WTC11 (cell line): ENCODE measurements at regions not wholly inside any gene's neighbourhood (a gene's known extent, or its start where the extent isn't known, plus 50 kb on each side); places are given as distances from the start of the nearest gene placed in this dataset.

Source experiments
- ZNF416 ChIP-seq: fragments of 250-450 bp; sonication (Bioruptor Pico); IDR thresholded peaks from 2 replicates; pipeline ENCODE4 v1.9.0; 2021; ENCODE audit warnings: mild to moderate bottlenecking, inconsistent platforms
- TF ChIP-seq, protein P1 (sequence below): fragments of 200-600 bp; IDR thresholded peaks from 2 replicates; pipeline ENCODE4 v1.8.0; 2022; ENCODE audit warnings: antibody characterized with exemption
- TF ChIP-seq, protein P2 (sequence below): fragments of 250-450 bp; sonication (Bioruptor Pico); IDR thresholded peaks from 2 replicates; pipeline ENCODE4 v1.8.0; 2021; ENCODE audit warnings: mild to moderate bottlenecking
- TF ChIP-seq, protein P3 (sequence below): sonication (generic); formaldehyde crosslinking; IDR thresholded peaks from 2 replicates; pipeline ENCODE4 v1.8.0; 2022; ENCODE audit warnings: mild to moderate bottlenecking, missing genetic modification reagents
- TF ChIP-seq, protein P4 (sequence below): sonication (generic); formaldehyde crosslinking; IDR thresholded peaks from 2 replicates; pipeline ENCODE4 v1.8.1; 2022; ENCODE audit warnings: mild to moderate bottlenecking, moderate library complexity, missing genetic modification reagents
- TF ChIP-seq, protein P5 (sequence below): fragments of 250-450 bp; sonication (Bioruptor Pico); IDR thresholded peaks from 2 replicates; pipeline ENCODE4 v2.1.2; 2022; ENCODE audit warnings: mild to moderate bottlenecking, moderate library complexity
- TF ChIP-seq, protein P6 (sequence below): sonication (generic); formaldehyde crosslinking; IDR thresholded peaks from 2 replicates; pipeline ENCODE4 v1.8.1; 2022; ENCODE audit warnings: missing genetic modification reagents, borderline replicate concordance

DNA sequence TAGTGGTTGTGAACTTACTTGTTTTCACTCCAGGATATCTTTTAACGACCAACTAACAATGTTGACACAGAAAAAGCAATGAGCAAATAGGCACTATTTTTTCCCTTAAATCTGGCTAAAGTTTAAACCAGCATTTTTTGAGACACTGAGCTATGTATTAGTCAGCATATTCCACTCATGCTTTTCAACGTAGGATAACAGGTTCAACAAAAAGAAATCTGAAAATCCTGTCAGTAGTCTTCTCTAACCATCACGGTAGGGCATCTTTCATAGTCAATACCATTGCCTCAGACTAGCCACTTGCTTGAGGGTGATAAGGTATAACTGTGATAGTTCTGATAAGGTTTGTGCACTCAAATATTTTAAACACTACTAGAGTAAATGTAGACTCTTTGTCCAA, 1177.3 kb upstream of the NUDT12 start:
- TF ChIP-seq, protein P1, sequence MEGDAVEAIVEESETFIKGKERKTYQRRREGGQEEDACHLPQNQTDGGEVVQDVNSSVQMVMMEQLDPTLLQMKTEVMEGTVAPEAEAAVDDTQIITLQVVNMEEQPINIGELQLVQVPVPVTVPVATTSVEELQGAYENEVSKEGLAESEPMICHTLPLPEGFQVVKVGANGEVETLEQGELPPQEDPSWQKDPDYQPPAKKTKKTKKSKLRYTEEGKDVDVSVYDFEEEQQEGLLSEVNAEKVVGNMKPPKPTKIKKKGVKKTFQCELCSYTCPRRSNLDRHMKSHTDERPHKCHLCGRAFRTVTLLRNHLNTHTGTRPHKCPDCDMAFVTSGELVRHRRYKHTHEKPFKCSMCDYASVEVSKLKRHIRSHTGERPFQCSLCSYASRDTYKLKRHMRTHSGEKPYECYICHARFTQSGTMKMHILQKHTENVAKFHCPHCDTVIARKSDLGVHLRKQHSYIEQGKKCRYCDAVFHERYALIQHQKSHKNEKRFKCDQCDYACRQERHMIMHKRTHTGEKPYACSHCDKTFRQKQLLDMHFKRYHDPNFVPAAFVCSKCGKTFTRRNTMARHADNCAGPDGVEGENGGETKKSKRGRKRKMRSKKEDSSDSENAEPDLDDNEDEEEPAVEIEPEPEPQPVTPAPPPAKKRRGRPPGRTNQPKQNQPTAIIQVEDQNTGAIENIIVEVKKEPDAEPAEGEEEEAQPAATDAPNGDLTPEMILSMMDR, result no peak
- TF ChIP-seq, protein P2, sequence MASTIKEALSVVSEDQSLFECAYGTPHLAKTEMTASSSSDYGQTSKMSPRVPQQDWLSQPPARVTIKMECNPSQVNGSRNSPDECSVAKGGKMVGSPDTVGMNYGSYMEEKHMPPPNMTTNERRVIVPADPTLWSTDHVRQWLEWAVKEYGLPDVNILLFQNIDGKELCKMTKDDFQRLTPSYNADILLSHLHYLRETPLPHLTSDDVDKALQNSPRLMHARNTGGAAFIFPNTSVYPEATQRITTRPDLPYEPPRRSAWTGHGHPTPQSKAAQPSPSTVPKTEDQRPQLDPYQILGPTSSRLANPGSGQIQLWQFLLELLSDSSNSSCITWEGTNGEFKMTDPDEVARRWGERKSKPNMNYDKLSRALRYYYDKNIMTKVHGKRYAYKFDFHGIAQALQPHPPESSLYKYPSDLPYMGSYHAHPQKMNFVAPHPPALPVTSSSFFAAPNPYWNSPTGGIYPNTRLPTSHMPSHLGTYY, result no peak
- TF ChIP-seq ZNF416 (CRISPR knock-in tag), result no peak
- TF ChIP-seq, protein P3, sequence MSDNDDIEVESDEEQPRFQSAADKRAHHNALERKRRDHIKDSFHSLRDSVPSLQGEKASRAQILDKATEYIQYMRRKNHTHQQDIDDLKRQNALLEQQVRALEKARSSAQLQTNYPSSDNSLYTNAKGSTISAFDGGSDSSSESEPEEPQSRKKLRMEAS (CRISPR knock-in tag), result no peak
- TF ChIP-seq, protein P4, sequence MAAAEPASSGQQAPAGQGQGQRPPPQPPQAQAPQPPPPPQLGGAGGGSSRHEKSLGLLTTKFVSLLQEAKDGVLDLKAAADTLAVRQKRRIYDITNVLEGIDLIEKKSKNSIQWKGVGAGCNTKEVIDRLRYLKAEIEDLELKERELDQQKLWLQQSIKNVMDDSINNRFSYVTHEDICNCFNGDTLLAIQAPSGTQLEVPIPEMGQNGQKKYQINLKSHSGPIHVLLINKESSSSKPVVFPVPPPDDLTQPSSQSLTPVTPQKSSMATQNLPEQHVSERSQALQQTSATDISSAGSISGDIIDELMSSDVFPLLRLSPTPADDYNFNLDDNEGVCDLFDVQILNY (CRISPR knock-in tag), result no peak
- TF ChIP-seq, protein P5, sequence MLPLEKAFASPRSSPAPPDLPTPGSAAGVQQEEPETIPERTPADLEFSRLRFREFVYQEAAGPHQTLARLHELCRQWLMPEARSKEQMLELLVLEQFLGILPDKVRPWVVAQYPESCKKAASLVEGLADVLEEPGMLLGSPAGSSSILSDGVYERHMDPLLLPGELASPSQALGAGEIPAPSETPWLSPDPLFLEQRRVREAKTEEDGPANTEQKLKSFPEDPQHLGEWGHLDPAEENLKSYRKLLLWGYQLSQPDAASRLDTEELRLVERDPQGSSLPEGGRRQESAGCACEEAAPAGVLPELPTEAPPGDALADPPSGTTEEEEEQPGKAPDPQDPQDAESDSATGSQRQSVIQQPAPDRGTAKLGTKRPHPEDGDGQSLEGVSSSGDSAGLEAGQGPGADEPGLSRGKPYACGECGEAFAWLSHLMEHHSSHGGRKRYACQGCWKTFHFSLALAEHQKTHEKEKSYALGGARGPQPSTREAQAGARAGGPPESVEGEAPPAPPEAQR, result no peak
- TF ChIP-seq, protein P6, sequence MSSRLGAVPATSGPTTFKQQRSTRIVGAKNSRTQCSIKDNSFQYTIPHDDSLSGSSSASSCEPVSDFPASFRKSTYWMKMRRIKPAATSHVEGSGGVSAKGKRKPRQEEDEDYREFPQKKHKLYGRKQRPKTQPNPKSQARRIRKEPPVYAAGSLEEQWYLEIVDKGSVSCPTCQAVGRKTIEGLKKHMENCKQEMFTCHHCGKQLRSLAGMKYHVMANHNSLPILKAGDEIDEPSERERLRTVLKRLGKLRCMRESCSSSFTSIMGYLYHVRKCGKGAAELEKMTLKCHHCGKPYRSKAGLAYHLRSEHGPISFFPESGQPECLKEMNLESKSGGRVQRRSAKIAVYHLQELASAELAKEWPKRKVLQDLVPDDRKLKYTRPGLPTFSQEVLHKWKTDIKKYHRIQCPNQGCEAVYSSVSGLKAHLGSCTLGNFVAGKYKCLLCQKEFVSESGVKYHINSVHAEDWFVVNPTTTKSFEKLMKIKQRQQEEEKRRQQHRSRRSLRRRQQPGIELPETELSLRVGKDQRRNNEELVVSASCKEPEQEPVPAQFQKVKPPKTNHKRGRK (CRISPR knock-in tag), result no peak
